Gastroesophageal sphincter (tissue), 3 donors: ENCODE measurements at regions not wholly inside any gene's neighbourhood (a gene's known extent, or its start where the extent isn't known, plus 50 kb on each side); places are given as distances from the start of the nearest gene placed in this dataset.

ENCODE experiments used
- CTCF ChIP-seq, 4 experiments: fragments of 200-600 bp in 2 of 4; fragments of 450-650 bp in 2 of 4; sonication (generic) in 1 of 4; IDR thresholded peaks; one replicate each; pipeline ENCODE4 v1.5.1; 2017 to 2019; ENCODE audit warnings: antibody characterized with exemption in 4 of 4, mild to moderate bottlenecking in 2 of 4, moderate library complexity in 2 of 4
- EP300 ChIP-seq: sonication (generic); formaldehyde crosslinking; IDR thresholded peaks from one replicate; pipeline ENCODE4 v1.6.1; 2017; ENCODE audit warnings: antibody characterized with exemption, mild to moderate bottlenecking
- POLR2AphosphoS5 ChIP-seq: sonication (generic); formaldehyde crosslinking; IDR thresholded peaks from one replicate; pipeline ENCODE4 v1.6.1; 2017; ENCODE audit warnings: antibody characterized with exemption

DNA sequence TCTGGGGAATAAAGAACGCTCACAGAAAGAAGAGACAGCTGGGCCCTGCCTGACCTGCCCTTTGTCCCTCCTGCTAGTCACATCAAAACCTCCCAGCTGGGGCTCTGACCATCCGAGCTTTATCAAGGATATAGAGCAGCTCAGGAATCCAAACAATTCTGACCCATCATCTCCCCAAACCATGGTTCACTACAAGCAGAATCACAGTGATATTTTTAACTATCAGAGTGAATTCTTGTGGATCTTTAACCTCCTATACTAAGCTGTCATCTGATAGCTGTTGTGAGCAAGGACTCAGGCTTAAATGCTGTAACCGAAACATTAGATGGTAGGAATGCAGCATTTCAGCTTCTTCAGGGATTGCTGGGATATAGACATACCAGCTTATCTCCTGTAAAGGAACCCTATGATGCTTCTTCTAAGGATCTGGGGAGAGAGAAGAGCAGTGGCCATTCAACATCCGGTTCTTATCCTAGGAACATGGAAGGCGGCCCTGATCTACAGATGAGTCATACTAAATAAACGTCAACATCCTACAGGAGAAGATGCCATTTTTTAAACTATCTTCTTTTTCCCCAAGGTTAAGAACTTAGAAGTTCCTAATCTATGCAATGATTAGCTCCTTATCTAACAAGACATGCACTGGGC lies 84.7 kb upstream of the AKIP1 start:
- no peak for TF ChIP-seq POLR2AphosphoS5
- TF ChIP-seq CTCF (IDR thresholded peaks at IDR 0.05), result no peak
- TF ChIP-seq EP300, result no peak
